Body of pancreas (tissue), 4 donors: ENCODE measurements at regions not wholly inside any gene's neighbourhood (a gene's known extent, or its start where the extent isn't known, plus 50 kb on each side); places are given as distances from the start of the nearest gene placed in this dataset.

ENCODE experiments used
- ATAC-seq: fragments of 150-250 bp; one replicate; pipeline ENCODE4 v1.9.1; 2016
- DNase-seq, 4 donors: peaks; one replicate each; pipeline ENCODE4 v3.0.0-alpha.2; 2019
- H3K27ac ChIP-seq, 4 donors: fragments of 200-600 bp; sonication (generic); 1 replicate in 3 of 4; 2 replicates in 1 of 4; pipeline versions ENCODE4 v1.5.1 to v1.6.1; 2016 to 2019; ENCODE audit warnings: mild to moderate bottlenecking in 1 of 4, mixed read lengths in 1 of 4, moderate library complexity in 1 of 4
- H3K27me3 ChIP-seq, 2 donors: fragments of 200-600 bp; sonication (generic); one replicate each; pipeline ENCODE4 v1.6.0; 2016; ENCODE audit warnings: mild to moderate bottlenecking in 1 of 2
- H3K36me3 ChIP-seq, 2 donors: fragments of 200-600 bp; sonication (generic); replicated peaks in 1 of 2; 2 replicates each; pipeline ENCODE4 v1.5.1; 2016; ENCODE audit warnings: low read depth in 2 of 2; ENCODE audit not compliant: insufficient read depth in 1 of 2
- H3K4me1 ChIP-seq: fragments of 200-600 bp; sonication (generic); one replicate; pipeline ENCODE4 v1.6.0; 2016
- H3K4me3 ChIP-seq, 2 donors: fragments of 200-600 bp; sonication (generic); 1 replicate in 1 of 2; 2 replicates in 1 of 2; pipeline ENCODE4 v1.5.1; 2016 to 2019
- H3K9me3 ChIP-seq, 3 donors: fragments of 200-600 bp; sonication (generic); 1 replicate in 2 of 3; 2 replicates in 1 of 3; pipeline ENCODE4 v1.5.1; 2016
- CTCF ChIP-seq, 7 experiments: fragments of 450-650 bp in 4 of 7; fragments of 200-600 bp in 3 of 7; sonication (generic) in 3 of 7; IDR thresholded peaks; one replicate each; pipeline ENCODE4 v1.5.1; 2016 to 2019; ENCODE audit warnings: antibody characterized with exemption in 7 of 7
- POLR2A ChIP-seq, 3 donors: fragments of 450-650 bp; IDR thresholded peaks; one replicate each; pipeline ENCODE4 v1.6.1; 2016; ENCODE audit warnings: antibody characterized with exemption in 3 of 3, mild to moderate bottlenecking in 2 of 3
- WGBS, 2 donors: methylation state at CpG; one replicate each; pipeline ENCODE4 v1.1.5; 2017; 5-methylcytosine and 5-hydroxymethylcytosine counted together
- intact Hi-C: fragments of 100-400 bp; cut with DNase I; formaldehyde crosslinking; loops from one replicate; pipeline ENCODE4 v1.15.1; 2023

GRCh38 chr7:17093461-17093860, 205.0 kb upstream of the AHR start:
- intact Hi-C loops = no loop called here
- no peak for DNase-seq
- Histone ChIP-seq H3K36me3 (no peaks in the 10 kb centered on the region), H3K9me3 (no peaks in the 10 kb centered on the region), H3K4me3 (no peak overlapping the region), H3K4me1 (peaks cover 35% of the 10 kb centered on the region), H3K27me3 (no peaks in the 10 kb centered on the region), H3K27ac (no peak overlapping the region)
- no peak for ATAC-seq
- 72 to 90% methylated on average over 3 of the region's 3 CpGs for WGBS, 2 donors
- TF ChIP-seq CTCF (IDR thresholded peaks at IDR 0.05) = no peak
- TF ChIP-seq POLR2A (IDR thresholded peaks at IDR 0.05) = no peak

- Histone ChIP-seq H3K27me3 (no peaks in the 10 kb centered on the region), H3K4me3 (no peak overlapping the region), H3K4me1 (peaks cover 46% of the 10 kb centered on the region), H3K36me3 (no peaks in the 10 kb centered on the region), H3K27ac (no peak overlapping the region), H3K9me3 (no peaks in the 10 kb centered on the region)
- WGBS, 2 donors = 73 to 77% methylated on average over 5 of the region's 5 CpGs
- DNase-seq (peak in 3 of 4 donors; percentile 16 to 42 (median 20)), ATAC-seq (no peak)
- no peak for TF ChIP-seq POLR2A (IDR thresholded peaks at IDR 0.05)
- no peak for TF ChIP-seq CTCF (IDR thresholded peaks at IDR 0.05)
- intact Hi-C loops = no loop called here
Measured at GRCh38 chr7:17094963-17095574, 203.4 kb upstream of the AHR start.

GRCh38 chr7:17095931-17096330, 202.5 kb upstream of the AHR start:
- Histone ChIP-seq H3K4me1 (peaks cover 50% of the 10 kb centered on the region), H3K4me3 (no peak overlapping the region), H3K27me3 (no peaks in the 10 kb centered on the region), H3K9me3 (no peaks in the 10 kb centered on the region), H3K27ac (no peak overlapping the region), H3K36me3 (no peaks in the 10 kb centered on the region)
- no peak for ATAC-seq
- intact Hi-C loops = no loop called here
- TF ChIP-seq CTCF (IDR thresholded peaks at IDR 0.05) (no peak), POLR2A (IDR thresholded peaks at IDR 0.05) (no peak)
- WGBS, 2 donors = 65 to 79% methylated on average over 2 of the region's 2 CpGs
- DNase-seq = peak in 1 of 4 donors; percentile 13

DNA sequence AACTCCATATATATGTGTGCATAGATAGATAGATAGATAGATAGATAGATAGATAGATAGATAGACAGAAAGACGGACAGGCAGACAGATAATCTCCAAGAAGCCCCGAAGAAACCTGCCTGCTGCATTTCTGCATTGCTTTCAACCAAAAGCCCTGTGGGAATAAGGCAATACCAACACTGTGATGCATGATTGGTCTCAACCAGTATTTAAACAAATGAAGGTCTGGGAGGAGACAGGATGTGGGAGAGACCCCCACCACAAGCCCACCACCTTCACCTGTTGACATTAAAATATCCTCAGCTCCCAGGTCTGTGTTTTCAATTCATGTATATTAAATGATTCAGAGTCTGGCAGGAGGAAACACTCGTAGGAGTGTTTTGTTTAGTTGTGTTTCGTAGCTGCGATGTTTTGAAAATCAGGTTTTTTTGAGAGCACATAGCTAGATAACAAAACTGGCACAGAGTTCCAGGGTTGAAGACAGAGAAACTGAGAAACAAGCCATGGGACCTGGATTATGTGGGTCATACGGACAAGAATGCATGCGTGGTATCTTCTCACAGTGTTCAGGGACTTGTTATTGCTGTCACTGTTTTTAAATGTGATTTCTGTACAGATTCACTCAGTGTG, 200.7 kb upstream of the AHR start:
- ATAC-seq = peak; percentile 11
- H3K27ac ChIP-seq = peak overlapping the region; percentile 41 to 92 (median 90)

More for the DNA sequence above, 200.7 kb upstream of the AHR start:
- H3K36me3 ChIP-seq = no peaks in the 10 kb centered on the region
- no peak for TF ChIP-seq POLR2A (IDR thresholded peaks at IDR 0.05)
- no peak for TF ChIP-seq CTCF (IDR thresholded peaks at IDR 0.05)
- peaks cover 0 to 5% (median 0%) of the 10 kb centered on the region in 3 donors for H3K9me3 ChIP-seq
- no peak overlapping the region for H3K4me3 ChIP-seq
- WGBS, 2 donors = 27 to 39% methylated on average over 7 of the region's 7 CpGs
- intact Hi-C loops = no loop called here
- no peaks in the 10 kb centered on the region for H3K27me3 ChIP-seq
- DNase-seq = no peak
- peaks cover 50% of the 10 kb centered on the region for H3K4me1 ChIP-seq
